ENCODE measurements at regions not wholly inside any gene's neighbourhood (a gene's known extent, or its start where the extent isn't known, plus 50 kb on each side); places are given as distances from the start of the nearest gene placed in this dataset.

- DNase-seq (ENCODE audit: low read depth in 4 of 4, low spot score in 2 of 4): no peak
These were observed 406.0 kb downstream of the PRKD1 start for GRCh38 chr14:29521526-29522137.

Measured in left renal cortex interstitium (tissue), 4 donors.